ENCODE measurements at regions not wholly inside any gene's neighbourhood (a gene's known extent, or its start where the extent isn't known, plus 50 kb on each side); places are given as distances from the start of the nearest gene placed in this dataset.
"Not testable (repeated sequence)": the region's sequence is repeated elsewhere in the genome, so short reads cannot be mapped to it uniquely, and the experiment has no call there.

GRCh38 chr16:17915791-17916190 is 420.7 kb downstream of the NPIPA8 start:
- FAIRE-seq (no peak), ATAC-seq (no peak), DNase-seq (ENCODE audit: low read depth in 1 of 2, low spot score in 1 of 2) (no peak)
- Histone ChIP-seq H3K27ac (no peak overlapping the region), H3K4me3 (no peak overlapping the region), H3K4me2 (no peak overlapping the region), H3K4me1 (no peaks in the 10 kb centered on the region), H3K9me3 (peaks cover 3% of the 10 kb centered on the region; the same call in 2 of the 3 replicates)
- TF ChIP-seq CBX8 (IDR thresholded peaks at IDR 0.05) (no peak), HEYL (CRISPR knock-in tag; IDR thresholded peaks at IDR 0.05) (no peak), EHF (CRISPR knock-in tag; IDR thresholded peaks at IDR 0.05) (no peak), TP53 (CRISPR knock-in tag; IDR thresholded peaks at IDR 0.05) (no peak), HMGXB4 (CRISPR knock-in tag; IDR thresholded peaks at IDR 0.05; ENCODE audit: borderline replicate concordance) (no peak), POLR2AphosphoS2 (conservative IDR thresholded peaks at IDR 0.05; ENCODE audit: low read length) (no peak), EP300 (IDR thresholded peaks at IDR 0.05) (no peak), CHD4 (IDR thresholded peaks at IDR 0.05; ENCODE audit: borderline replicate concordance) (no peak), CBX2 (IDR thresholded peaks at IDR 0.05; ENCODE audit: borderline replicate concordance, low read depth) (no peak), ZSCAN20 (CRISPR knock-in tag; IDR thresholded peaks at IDR 0.05) (no peak), TFCP2L1 (CRISPR knock-in tag; IDR thresholded peaks at IDR 0.05) (no peak), POLR2A (IDR thresholded peaks at IDR 0.05; ENCODE audit: low read length) (no peak), ATOH8 (CRISPR knock-in tag; IDR thresholded peaks at IDR 0.05; ENCODE audit: low read depth) (no peak), BHLHE40 (IDR thresholded peaks at IDR 0.05; ENCODE audit: low read depth, low read length) (no peak), GATA3 (IDR thresholded peaks at IDR 0.05; ENCODE audit: borderline replicate concordance) (no peak), BCL3 (IDR thresholded peaks at IDR 0.05) (no peak)
- POLR2A ChIA-PET = no interaction called here
- WGBS (ENCODE audit: missing lambda C conversion rate) = 1% methylated on average over 5 of the region's 5 CpGs
- CTCF ChIA-PET = no interaction called here

- 0% methylated on average over 1 of the region's 1 CpG for WGBS (ENCODE audit: missing lambda C conversion rate)
- no peak for TF ChIP-seq RARB (CRISPR knock-in tag; IDR thresholded peaks at IDR 0.05)
- no peak for TF ChIP-seq NPAS2 (CRISPR knock-in tag; IDR thresholded peaks at IDR 0.05; ENCODE audit: borderline replicate concordance)
- no peak for TF ChIP-seq JUN (IDR thresholded peaks at IDR 0.05)
- TF ChIP-seq KDM1A (IDR thresholded peaks at IDR 0.05; ENCODE audit: low read depth) = no peak
- no peak for TF ChIP-seq HOXB5 (CRISPR knock-in tag; IDR thresholded peaks at IDR 0.05)
- TF ChIP-seq GATA3 (IDR thresholded peaks at IDR 0.05; ENCODE audit: borderline replicate concordance) = no peak
- no peak for TF ChIP-seq E2F6 (IDR thresholded peaks at IDR 0.05; ENCODE audit: borderline replicate concordance, low read depth)
- TF ChIP-seq SREBF2 (IDR thresholded peaks at IDR 0.05) = no peak
- TF ChIP-seq POLR2AphosphoS2 (conservative IDR thresholded peaks at IDR 0.05; ENCODE audit: low read length) = no peak
- no peak for TF ChIP-seq RNF2 (IDR thresholded peaks at IDR 0.05; ENCODE audit: borderline replicate concordance, low read depth)
- no peak for TF ChIP-seq POLR2A (IDR thresholded peaks at IDR 0.05; ENCODE audit: low read length)
- no peak for TF ChIP-seq PHF8 (IDR thresholded peaks at IDR 0.05; ENCODE audit: borderline replicate concordance, low read depth)
- ChIA-PET POLR2A (no interaction called here), CTCF (no interaction called here)
- no peak overlapping the region for H3K4me3 ChIP-seq
- H3K4me1 ChIP-seq = no peaks in the 10 kb centered on the region
- ATAC-seq (no peak), DNase-seq (ENCODE audit: low read depth in 1 of 2, low spot score in 1 of 2) (no peak), FAIRE-seq (no peak)
- H3K27ac ChIP-seq = no peak overlapping the region
- peaks cover 3% of the 10 kb centered on the region; the same call in 2 of the 3 replicates for H3K9me3 ChIP-seq
- no peak overlapping the region for H3K4me2 ChIP-seq
These were observed 422.4 kb downstream of the NPIPA8 start for GRCh38 chr16:17914168-17914567.

GRCh38 chr16:17911578-17911977 is 425.0 kb downstream of the NPIPA8 start:
- H3K4me1 ChIP-seq; H3K27ac ChIP-seq; POLR2A ChIA-PET; CTCF ChIA-PET; DNase-seq (ENCODE audit: low read depth in 1 of 2, low spot score in 1 of 2); H3K4me3 ChIP-seq; H3K9me3 ChIP-seq; ATAC-seq; H3K4me2 ChIP-seq; FAIRE-seq: not testable (repeated sequence)
- 0% methylated on average over 1 of the region's 1 CpG for WGBS (ENCODE audit: missing lambda C conversion rate)

GRCh38 chr16:17906626-17907025 is 429.9 kb downstream of the NPIPA8 start:
- 0% methylated on average over 3 of the region's 10 CpGs for WGBS (ENCODE audit: missing lambda C conversion rate)
- H3K9me3 ChIP-seq; POLR2A ChIA-PET; H3K4me3 ChIP-seq; CTCF ChIA-PET; DNase-seq (ENCODE audit: low read depth in 1 of 2, low spot score in 1 of 2); FAIRE-seq; H3K4me2 ChIP-seq; ATAC-seq; H3K27ac ChIP-seq; H3K4me1 ChIP-seq: not testable (repeated sequence)
